H1 (cell line): ENCODE measurements at regions not wholly inside any gene's neighbourhood (a gene's known extent, or its start where the extent isn't known, plus 50 kb on each side); places are given as distances from the start of the nearest gene placed in this dataset.

Experiments
- CTCF ChIA-PET: fragments of 300-600 bp; sonication (Branson Sonifier 250); formaldehyde crosslinking; loops from one replicate; lab custom pipeline; 2021; ENCODE audit not compliant: partially characterized antibody; lab: Charles Lee
- POLR2A ChIA-PET: fragments of 300-600 bp; sonication (Branson Sonifier 250); formaldehyde crosslinking; loops from one replicate; lab custom pipeline; 2021; ENCODE audit warnings: inconsistent platforms; ENCODE audit not compliant: partially characterized antibody; lab: Charles Lee
- DNase-seq, 2 experiments: peaks; one replicate each; pipeline versions ENCODE4 v3.0.0 to v3.0.0-alpha.2; 2010 to 2022; ENCODE audit warnings: low spot score in 2 of 2, low read depth in 1 of 2, mixed read lengths in 1 of 2
- FAIRE-seq: peaks from 2 replicates; lab custom pipeline; 2011; peaks lifted over from hg19 to GRCh38; lab: Jason Lieb, UNC
- H2AFZ ChIP-seq: 2 replicates; pipeline ENCODE4 v1.8.1; 2012; ENCODE audit warnings: low read length, inconsistent platforms
- H2AK5ac ChIP-seq: 2 replicates; pipeline ENCODE4 v1.6.1; 2013; ENCODE audit warnings: low read depth, low read length
- H2BK120ac ChIP-seq: replicated peaks from 2 replicates; pipeline ENCODE3; 2013; ENCODE audit warnings: low read depth, low read length, inconsistent platforms
- H2BK12ac ChIP-seq: 2 replicates; pipeline ENCODE4 v1.6.1; 2013; ENCODE audit warnings: low read depth, low read length
- H2BK15ac ChIP-seq: 2 replicates; pipeline ENCODE4 v1.6.1; 2013; ENCODE audit warnings: low read length
- H2BK20ac ChIP-seq: 2 replicates; pipeline ENCODE4 v1.6.1; 2013; ENCODE audit warnings: low read length
- H2BK5ac ChIP-seq: 2 replicates; pipeline ENCODE4 v1.6.1; 2013; ENCODE audit warnings: low read depth, low read length
- H3K14ac ChIP-seq: 2 replicates; pipeline ENCODE4 v1.6.1; 2013; ENCODE audit warnings: inconsistent platforms; ENCODE audit not compliant: insufficient read length
- H3K18ac ChIP-seq: 2 replicates; pipeline ENCODE4 v1.6.1; 2013; ENCODE audit warnings: low read length; ENCODE audit errors: extremely low read depth
- H3K23ac ChIP-seq: 2 replicates; pipeline ENCODE4 v1.6.1; 2013; ENCODE audit warnings: inconsistent platforms; ENCODE audit not compliant: insufficient read length
- H3K23me2 ChIP-seq: 2 replicates; pipeline ENCODE4 v1.6.1; 2013; ENCODE audit warnings: low read depth, low read length
- H3K27ac ChIP-seq: 2 replicates; pipeline ENCODE4 v1.6.1; 2011; ENCODE audit warnings: low read depth, low read length, inconsistent platforms
- H3K27me3 ChIP-seq, 4 experiments: replicated peaks in 1 of 4; 1 replicate in 1 of 4; 2 replicates in 3 of 4; pipeline versions ENCODE4 v1.6.1 to v1.8.1; 2011 to 2013; ENCODE audit warnings: low read length in 3 of 4, mild to moderate bottlenecking in 3 of 4, inconsistent platforms in 2 of 4, mixed read lengths in 2 of 4, moderate library complexity in 1 of 4; ENCODE audit not compliant: control insufficient read depth in 3 of 4, insufficient read depth in 3 of 4; ENCODE audit errors: extremely low read depth in 1 of 4
- H3K36me3 ChIP-seq, 4 experiments: 2 replicates each; pipeline versions ENCODE4 v1.6.1 to v1.8.1; 2011 to 2013; ENCODE audit warnings: mild to moderate bottlenecking in 4 of 4, low read length in 3 of 4, moderate library complexity in 2 of 4, control low read depth in 1 of 4, inconsistent platforms in 1 of 4; ENCODE audit not compliant: insufficient read depth in 4 of 4, control insufficient read depth in 2 of 4
- H3K4ac ChIP-seq: replicated peaks from 2 replicates; pipeline ENCODE3; 2013; ENCODE audit warnings: low read length, low read depth, mixed read lengths, inconsistent platforms; ENCODE audit not compliant: insufficient read length
- H3K4me1 ChIP-seq, 4 experiments: replicated peaks in 1 of 4; 1 replicate in 1 of 4; 2 replicates in 3 of 4; pipeline versions ENCODE4 v1.6.1 to v1.8.1; 2011 to 2013; ENCODE audit warnings: low read length in 3 of 4, inconsistent platforms in 2 of 4, mixed read lengths in 1 of 4; ENCODE audit not compliant: insufficient read depth in 4 of 4, control insufficient read depth in 3 of 4
- H3K4me2 ChIP-seq, 2 experiments: 2 replicates each; pipeline versions ENCODE4 v1.6.1 to v1.8.1; 2011 to 2013; ENCODE audit warnings: low read depth in 2 of 2, low read length in 2 of 2, control low read depth in 1 of 2, inconsistent platforms in 1 of 2, mild to moderate bottlenecking in 1 of 2; ENCODE audit not compliant: insufficient read depth in 1 of 2
- H3K4me3 ChIP-seq, 4 experiments: fragments of 200-600, 300-600 bp in 1 of 4; sonication (generic), shearing (Covaris generic), sonication (Bioruptor Twin) in 1 of 4; 2 replicates each; pipeline versions ENCODE4 v1.5.1 to v1.8.1; 2011 to 2016; ENCODE audit warnings: low read length in 4 of 4, low read depth in 3 of 4, control low read depth in 2 of 4, inconsistent platforms in 2 of 4, mild to moderate bottlenecking in 2 of 4, mixed read lengths in 1 of 4, moderate library complexity in 1 of 4; ENCODE audit not compliant: insufficient read depth in 2 of 4; ENCODE audit errors: extremely low read depth in 1 of 4
- H3K56ac ChIP-seq: replicated peaks from 2 replicates; pipeline ENCODE3; 2013; ENCODE audit warnings: low read depth, mild to moderate bottlenecking, mixed read lengths, low read length, inconsistent platforms; ENCODE audit not compliant: insufficient read length
- H3K79me1 ChIP-seq: 2 replicates; pipeline ENCODE4 v1.6.1; 2013; ENCODE audit warnings: low read depth, low read length, control low read depth
- H3K79me2 ChIP-seq, 2 experiments: 2 replicates each; pipeline versions ENCODE4 v1.6.1 to v1.8.1; 2012 to 2013; ENCODE audit warnings: low read length in 2 of 2, mild to moderate bottlenecking in 2 of 2, inconsistent platforms in 1 of 2; ENCODE audit not compliant: insufficient read depth in 2 of 2, control insufficient read depth in 1 of 2
- H3K9ac ChIP-seq, 4 experiments: replicated peaks in 1 of 4; 1 replicate in 1 of 4; 2 replicates in 3 of 4; pipeline versions ENCODE4 v1.6.1 to v1.8.1; 2011 to 2013; ENCODE audit warnings: low read depth in 3 of 4, low read length in 3 of 4, control low read depth in 2 of 4, mild to moderate bottlenecking in 2 of 4, moderate library complexity in 2 of 4, inconsistent platforms in 1 of 4; ENCODE audit errors: extremely low read depth in 1 of 4
- H3K9me3 ChIP-seq, 2 experiments: 2 replicates each; pipeline versions ENCODE4 v1.6.1 to v1.8.1; 2012 to 2013; ENCODE audit warnings: mild to moderate bottlenecking in 2 of 2, moderate library complexity in 2 of 2, control low read depth in 1 of 2, inconsistent platforms in 1 of 2, low read depth in 1 of 2, low read length in 1 of 2, mixed read lengths in 1 of 2; ENCODE audit not compliant: insufficient read depth in 2 of 2
- H4K20me1 ChIP-seq, 2 experiments: replicated peaks in 1 of 2; 2 replicates each; pipeline versions ENCODE3 to v1.8.1; 2011 to 2013; ENCODE audit warnings: inconsistent platforms in 2 of 2, low read length in 2 of 2, mild to moderate bottlenecking in 1 of 2; ENCODE audit not compliant: insufficient read depth in 2 of 2, control insufficient read depth in 1 of 2
- H4K5ac ChIP-seq: 2 replicates; pipeline ENCODE4 v1.6.1; 2013; ENCODE audit warnings: low read length, low read depth, mixed read lengths, inconsistent platforms; ENCODE audit not compliant: insufficient read length
- H4K8ac ChIP-seq: 2 replicates; pipeline ENCODE4 v1.8.0; 2013; ENCODE audit warnings: mild to moderate bottlenecking, moderate library complexity, low read length, inconsistent platforms; ENCODE audit not compliant: insufficient read depth; ENCODE audit errors: extremely low read depth
- H4K91ac ChIP-seq: replicated peaks from 2 replicates; pipeline ENCODE3; 2013; ENCODE audit warnings: low read length, mixed read lengths, inconsistent platforms; ENCODE audit not compliant: insufficient read length
- BRCA1 ChIP-seq: IDR thresholded peaks from 2 replicates; pipeline ENCODE4 v1.6.1; 2012; ENCODE audit warnings: low read depth, low read length, improper control_type of control experiment
- CBX5 ChIP-seq: fragments of 300-800, 300-1000 bp; sonication (generic); IDR thresholded peaks from 2 replicates; pipeline ENCODE4 v1.7.1; 2016; ENCODE audit warnings: antibody characterized with exemption, low read length, low read depth
- CHD2 ChIP-seq: IDR thresholded peaks from 2 replicates; pipeline ENCODE4 v1.6.1; 2012; ENCODE audit warnings: low read length, improper control_type of control experiment
- GABPA ChIP-seq: IDR thresholded peaks from 2 replicates; pipeline ENCODE4 v1.6.1; 2011; ENCODE audit warnings: mild to moderate bottlenecking, low read length, moderate library complexity, borderline replicate concordance; ENCODE audit not compliant: insufficient read depth
- JUN ChIP-seq: IDR thresholded peaks from 2 replicates; pipeline ENCODE4 v1.6.1; 2011; ENCODE audit warnings: low read depth, mild to moderate bottlenecking, improper control_type of control experiment, low read length
- KDM1A ChIP-seq: fragments of 200-600, 300-600 bp; sonication (generic); IDR thresholded peaks from 2 replicates; pipeline ENCODE4 v1.7.1; 2016; ENCODE audit warnings: mild to moderate bottlenecking, low read length, borderline replicate concordance
- RXRA ChIP-seq: IDR thresholded peaks from 2 replicates; pipeline ENCODE4 v1.6.1; 2011; ENCODE audit warnings: low read depth, mild to moderate bottlenecking, low read length, moderate library complexity; ENCODE audit not compliant: insufficient read depth
- SIN3A ChIP-seq, 2 experiments: IDR thresholded peaks in 1 of 2; conservative IDR thresholded peaks in 1 of 2; 2 replicates each; pipeline ENCODE4 v1.6.1; 2011 to 2012; ENCODE audit warnings: low read length in 2 of 2, improper control_type of control experiment in 1 of 2, low read depth in 1 of 2, mild to moderate bottlenecking in 1 of 2
- SIX5 ChIP-seq: IDR thresholded peaks from 2 replicates; pipeline ENCODE4 v1.6.1; 2011; ENCODE audit warnings: mild to moderate bottlenecking, low read depth, low read length
- SP4 ChIP-seq: IDR thresholded peaks from 2 replicates; pipeline ENCODE4 v1.6.1; 2012; ENCODE audit warnings: low read length, inconsistent platforms
- TCF12 ChIP-seq: IDR thresholded peaks from 2 replicates; pipeline ENCODE4 v1.6.1; 2011; ENCODE audit warnings: low read depth, mild to moderate bottlenecking, low read length
- ZNF274 ChIP-seq: IDR thresholded peaks from 2 replicates; pipeline ENCODE4 v1.7.0; 2012; ENCODE audit warnings: low read length, borderline replicate concordance; ENCODE audit errors: extremely low read depth

DNA sequence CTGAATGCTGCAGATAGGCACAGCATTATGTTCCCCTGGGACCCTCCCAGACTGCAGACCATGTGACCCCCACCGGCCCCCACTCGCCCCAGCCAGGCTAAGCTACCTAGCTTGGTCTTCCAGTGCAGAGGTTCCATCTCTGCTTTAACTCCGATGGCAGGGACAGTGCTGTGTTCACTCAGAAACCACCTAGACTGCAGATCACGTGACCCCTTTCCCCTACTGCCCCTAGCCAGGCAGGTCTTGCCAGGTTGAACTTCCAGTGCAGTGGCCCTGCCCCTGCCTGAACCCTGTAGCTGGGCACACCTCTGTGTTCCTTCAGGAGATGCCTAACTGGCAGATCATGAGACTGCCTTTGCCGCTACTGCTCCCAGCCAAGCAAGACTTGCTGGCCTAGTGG, 1116.2 kb downstream of the FLRT2 start (continued):
- no peak for TF ChIP-seq TCF12

DNA sequence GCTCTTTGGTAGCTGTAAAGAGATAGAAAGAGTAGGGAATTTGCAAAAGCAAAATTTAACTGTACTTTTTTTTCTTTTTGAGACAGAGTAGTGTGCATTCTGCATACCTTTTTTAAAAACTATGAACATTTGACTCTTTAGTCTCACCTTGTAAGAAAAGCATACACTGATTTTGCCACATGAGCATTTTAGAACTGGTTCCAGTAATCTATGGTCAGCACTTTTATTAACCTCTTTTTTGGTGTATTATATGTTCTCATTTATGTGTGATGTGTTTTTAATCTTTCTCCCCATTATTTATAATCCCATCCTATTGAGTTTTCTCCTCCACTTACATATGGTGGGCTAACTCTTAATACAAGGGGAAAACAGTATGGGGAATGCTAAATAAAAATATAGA, 1111.4 kb downstream of the FLRT2 start:
- Histone ChIP-seq H3K27ac (no peak overlapping the region), H2AK5ac (no peak overlapping the region), H2AFZ (no peak overlapping the region), H3K9ac (no peak overlapping the region), H4K5ac (no peak overlapping the region), H3K18ac (no peak overlapping the region), H3K4me2 (no peak overlapping the region), H3K36me3 (no peaks in the 10 kb centered on the region), H3K14ac (no peak overlapping the region), H3K4ac (no peak overlapping the region), H3K79me2 (no peaks in the 10 kb centered on the region), H3K23me2 (no peaks in the 10 kb centered on the region), H2BK5ac (no peak overlapping the region), H3K56ac (no peak overlapping the region), H3K27me3 (no peaks in the 10 kb centered on the region), H3K9me3 (peaks cover 4 to 5% of the 10 kb centered on the region in 2 experiments; a peak in 3 of 4 replicates), H4K91ac (no peak overlapping the region), H3K23ac (no peak overlapping the region), H4K8ac (no peak overlapping the region), H2BK120ac (no peak overlapping the region), H4K20me1 (no peaks in the 10 kb centered on the region), H2BK20ac (no peak overlapping the region), H2BK12ac (no peak overlapping the region), H3K4me3 (no peak overlapping the region), H3K79me1 (no peaks in the 10 kb centered on the region), H2BK15ac (no peak overlapping the region), H3K4me1 (no peaks in the 10 kb centered on the region)
- ChIA-PET POLR2A (no interaction called here), CTCF (no interaction called here)
- DNase-seq (no peak), FAIRE-seq (no peak)
- TF ChIP-seq RXRA = no peak
- TF ChIP-seq GABPA = no peak
- TF ChIP-seq CHD2 = no peak
- no peak for TF ChIP-seq KDM1A
- TF ChIP-seq ZNF274 = no peak
- TF ChIP-seq BRCA1 = no peak
- no peak for TF ChIP-seq SP4
- TF ChIP-seq JUN = no peak
- no peak for TF ChIP-seq SIX5
- no peak for TF ChIP-seq SIN3A (conservative IDR thresholded peaks at IDR 0.05 in 1 of 2, IDR thresholded peaks at IDR 0.05 in 1 of 2; ENCODE audit: low read depth in 1 of 2, low read length in 2 of 2)
- TF ChIP-seq CBX5 = no peak
